ENCODE measurements at regions not wholly inside any gene's neighbourhood (a gene's known extent, or its start where the extent isn't known, plus 50 kb on each side); places are given as distances from the start of the nearest gene placed in this dataset.

- H3K4me1 Mint-ChIP-seq (ENCODE audit: low read depth, unreplicated experiment): peaks cover 10% of the 10 kb centered on the region
- CTCF ChIA-PET: no interaction called here
- no peak overlapping the region for H3K4me3 Mint-ChIP-seq (ENCODE audit: low read depth, unreplicated experiment)
- H3K27me3 Mint-ChIP-seq (ENCODE audit: unreplicated experiment): no peaks in the 10 kb centered on the region
- H3K36me3 Mint-ChIP-seq (ENCODE audit: insufficient read depth, unreplicated experiment): peaks cover 28% of the 10 kb centered on the region
- BruUV-seq (replicated peaks): no TSS peak
- DNase-seq: no peak
- TF ChIP-seq CTCF (IDR thresholded peaks at IDR 0.05; ENCODE audit: unreplicated experiment): no peak
- no peak overlapping the region for H3K27ac Mint-ChIP-seq (ENCODE audit: unreplicated experiment)
- intact Hi-C loops (cut with micrococcal nuclease; ENCODE audit: unreplicated experiment): loop anchor here (5.0 kb wide), 1 partner anchor 37 kb away; no protein-coding TSS in a partner anchor
- H3K9me3 Mint-ChIP-seq (ENCODE audit: low read depth, unreplicated experiment): no peaks in the 10 kb centered on the region
Observed at GRCh38 chr14:73789989-73790581, 61.5 kb upstream of the PTGR2 start.

GRCh38 chr14:73788701-73789551 is 62.7 kb upstream of the PTGR2 start:
- Mint-ChIP-seq H3K4me1 (ENCODE audit: low read depth, unreplicated experiment) (peaks cover 18% of the 10 kb centered on the region), H3K27ac (ENCODE audit: unreplicated experiment) (no peak overlapping the region), H3K4me3 (ENCODE audit: low read depth, unreplicated experiment) (no peak overlapping the region), H3K36me3 (ENCODE audit: insufficient read depth, unreplicated experiment) (peaks cover 28% of the 10 kb centered on the region), H3K9me3 (ENCODE audit: low read depth, unreplicated experiment) (no peaks in the 10 kb centered on the region), H3K27me3 (ENCODE audit: unreplicated experiment) (no peaks in the 10 kb centered on the region)
- CTCF ChIA-PET: interaction anchor here (0.6 to 1.4 kb wide), 4 partner anchors 8 to 34 kb away, joined by 3 to 9 read pairs (median 6); no protein-coding TSS in a partner anchor
- no TSS peak for BruUV-seq (replicated peaks)
- intact Hi-C loops (cut with micrococcal nuclease; ENCODE audit: unreplicated experiment): loop anchor here (5.0 kb wide), 1 partner anchor 38 kb away; no protein-coding TSS in a partner anchor
- DNase-seq: no peak
- TF ChIP-seq CTCF (IDR thresholded peaks at IDR 0.05; ENCODE audit: unreplicated experiment): no peak

- H3K4me3 Mint-ChIP-seq (ENCODE audit: low read depth, unreplicated experiment): peak overlapping the region; percentile 76
- intact Hi-C loops (cut with micrococcal nuclease; ENCODE audit: unreplicated experiment): loop anchor here (5.0 kb wide), 1 partner anchor 39 kb away; no protein-coding TSS in a partner anchor
- peaks cover 21% of the 10 kb centered on the region for H3K4me1 Mint-ChIP-seq (ENCODE audit: low read depth, unreplicated experiment)
- H3K27ac Mint-ChIP-seq (ENCODE audit: unreplicated experiment): no peak overlapping the region
- no peaks in the 10 kb centered on the region for H3K27me3 Mint-ChIP-seq (ENCODE audit: unreplicated experiment)
- peaks cover 28% of the 10 kb centered on the region for H3K36me3 Mint-ChIP-seq (ENCODE audit: insufficient read depth, unreplicated experiment)
- no peak for DNase-seq
- BruUV-seq (replicated peaks): no TSS peak
- CTCF ChIA-PET: interaction anchor here (1.0 to 1.4 kb wide), 3 partner anchors 30 to 47 kb away, joined by 3 to 9 read pairs (median 6); no protein-coding TSS in a partner anchor
- H3K9me3 Mint-ChIP-seq (ENCODE audit: low read depth, unreplicated experiment): no peaks in the 10 kb centered on the region
- TF ChIP-seq CTCF (IDR thresholded peaks at IDR 0.05; ENCODE audit: unreplicated experiment): no peak
Observed at GRCh38 chr14:73788317-73788598, 63.4 kb upstream of the PTGR2 start.

GRCh38 chr14:73787486-73788316 is 63.9 kb upstream of the PTGR2 start:
- BruUV-seq (replicated peaks): TSS peak; percentile 48
- peak overlapping the region; percentile 75 for H3K27ac Mint-ChIP-seq (ENCODE audit: unreplicated experiment)
- H3K9me3 Mint-ChIP-seq (ENCODE audit: low read depth, unreplicated experiment): no peaks in the 10 kb centered on the region
- intact Hi-C loops (cut with micrococcal nuclease; ENCODE audit: unreplicated experiment): loop anchor here (2.0 to 5.0 kb wide), 2 partner anchors 33 to 40 kb away; no protein-coding TSS in a partner anchor
- CTCF ChIA-PET: interaction anchor here (1.0 to 1.4 kb wide), 3 partner anchors 30 to 46 kb away, joined by 3 to 9 read pairs (median 6); no protein-coding TSS in a partner anchor
- H3K36me3 Mint-ChIP-seq (ENCODE audit: insufficient read depth, unreplicated experiment): peaks cover 28% of the 10 kb centered on the region
- H3K4me3 Mint-ChIP-seq (ENCODE audit: low read depth, unreplicated experiment): peak overlapping the region; percentile 76
- no peaks in the 10 kb centered on the region for H3K27me3 Mint-ChIP-seq (ENCODE audit: unreplicated experiment)
- no peak for TF ChIP-seq CTCF (IDR thresholded peaks at IDR 0.05; ENCODE audit: unreplicated experiment)
- no peak for DNase-seq
- H3K4me1 Mint-ChIP-seq (ENCODE audit: low read depth, unreplicated experiment): peaks cover 26% of the 10 kb centered on the region

Data from Calu3 (cell line).